HL-60 (cell line): ENCODE measurements at regions not wholly inside any gene's neighbourhood (a gene's known extent, or its start where the extent isn't known, plus 50 kb on each side); places are given as distances from the start of the nearest gene placed in this dataset.

Experiments used
- GABPA ChIP-seq: IDR thresholded peaks from 2 replicates; pipeline ENCODE4 v1.6.1; 2012; ENCODE audit warnings: low read depth
- POLR2AphosphoS5 ChIP-seq: IDR thresholded peaks from 2 replicates; pipeline ENCODE4 v1.6.1; 2012; ENCODE audit warnings: low read depth
- TF ChIP-seq, protein P1 (sequence below): IDR thresholded peaks from one replicate; pipeline ENCODE4 v1.5.1; 2011; ENCODE audit warnings: low read length, control low read depth, inconsistent platforms; ENCODE audit not compliant: insufficient read depth

DNA sequence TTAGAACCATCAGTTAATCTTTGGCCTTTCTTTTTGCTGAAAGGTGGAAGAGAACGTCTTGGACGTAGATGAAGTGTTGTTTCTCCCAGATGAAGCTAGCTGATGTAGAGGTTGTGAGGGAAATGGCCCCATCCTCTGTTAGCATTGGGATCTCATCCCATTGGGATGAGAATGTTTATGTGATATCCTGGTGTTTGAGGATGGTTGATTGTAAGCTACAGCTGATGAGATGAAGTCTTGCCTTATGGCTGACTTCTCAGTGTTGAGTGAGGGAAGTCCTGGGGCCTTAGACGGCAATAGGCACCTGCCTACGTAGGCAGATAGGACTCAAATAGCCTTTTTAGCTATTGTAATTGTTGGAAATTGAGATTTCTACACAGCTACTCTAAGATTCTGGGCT lies 211.3 kb downstream of the MYCN start:
- TF ChIP-seq, protein P1, sequence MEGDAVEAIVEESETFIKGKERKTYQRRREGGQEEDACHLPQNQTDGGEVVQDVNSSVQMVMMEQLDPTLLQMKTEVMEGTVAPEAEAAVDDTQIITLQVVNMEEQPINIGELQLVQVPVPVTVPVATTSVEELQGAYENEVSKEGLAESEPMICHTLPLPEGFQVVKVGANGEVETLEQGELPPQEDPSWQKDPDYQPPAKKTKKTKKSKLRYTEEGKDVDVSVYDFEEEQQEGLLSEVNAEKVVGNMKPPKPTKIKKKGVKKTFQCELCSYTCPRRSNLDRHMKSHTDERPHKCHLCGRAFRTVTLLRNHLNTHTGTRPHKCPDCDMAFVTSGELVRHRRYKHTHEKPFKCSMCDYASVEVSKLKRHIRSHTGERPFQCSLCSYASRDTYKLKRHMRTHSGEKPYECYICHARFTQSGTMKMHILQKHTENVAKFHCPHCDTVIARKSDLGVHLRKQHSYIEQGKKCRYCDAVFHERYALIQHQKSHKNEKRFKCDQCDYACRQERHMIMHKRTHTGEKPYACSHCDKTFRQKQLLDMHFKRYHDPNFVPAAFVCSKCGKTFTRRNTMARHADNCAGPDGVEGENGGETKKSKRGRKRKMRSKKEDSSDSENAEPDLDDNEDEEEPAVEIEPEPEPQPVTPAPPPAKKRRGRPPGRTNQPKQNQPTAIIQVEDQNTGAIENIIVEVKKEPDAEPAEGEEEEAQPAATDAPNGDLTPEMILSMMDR, result no peak
- no peak for TF ChIP-seq GABPA
- TF ChIP-seq POLR2AphosphoS5, result no peak
